NCI-H2171 treated with DMSO at 0.1 percent for 48 hours (cell line): ENCODE measurements at regions not wholly inside any gene's neighbourhood (a gene's known extent, or its start where the extent isn't known, plus 50 kb on each side); places are given as distances from the start of the nearest gene placed in this dataset.
A peak's percentile ranks its signal among the peaks of the same experiment; 100 is the strongest.
"Not testable (repeated sequence)": the region's sequence is repeated elsewhere in the genome, so short reads cannot be mapped to it uniquely, and the experiment has no call there.

Experiments used
- DNase-seq: peaks from one replicate; lab custom pipeline; 2025; lab: John Stamatoyannopoulos, UW

DNA sequence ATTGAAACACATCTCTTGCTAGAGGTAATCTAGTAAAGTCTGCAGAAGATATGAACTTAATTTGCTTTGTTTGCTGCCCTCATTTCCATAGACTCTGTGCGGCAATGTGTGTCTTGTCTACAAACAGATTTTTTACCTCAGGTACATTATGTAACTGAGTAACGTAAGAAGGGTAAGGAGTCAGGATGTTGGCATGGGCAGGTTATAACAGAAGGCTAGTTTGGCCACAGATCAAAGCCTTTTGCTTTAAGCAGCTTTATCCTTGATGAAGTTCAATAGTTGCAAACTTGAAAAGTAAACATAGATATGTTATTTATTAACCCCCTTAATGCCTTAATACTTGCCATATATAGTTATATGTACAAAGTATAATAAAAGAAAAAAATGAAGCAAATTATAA is 391.6 kb upstream of the FKBP1C start:
- no peak for DNase-seq

DNA sequence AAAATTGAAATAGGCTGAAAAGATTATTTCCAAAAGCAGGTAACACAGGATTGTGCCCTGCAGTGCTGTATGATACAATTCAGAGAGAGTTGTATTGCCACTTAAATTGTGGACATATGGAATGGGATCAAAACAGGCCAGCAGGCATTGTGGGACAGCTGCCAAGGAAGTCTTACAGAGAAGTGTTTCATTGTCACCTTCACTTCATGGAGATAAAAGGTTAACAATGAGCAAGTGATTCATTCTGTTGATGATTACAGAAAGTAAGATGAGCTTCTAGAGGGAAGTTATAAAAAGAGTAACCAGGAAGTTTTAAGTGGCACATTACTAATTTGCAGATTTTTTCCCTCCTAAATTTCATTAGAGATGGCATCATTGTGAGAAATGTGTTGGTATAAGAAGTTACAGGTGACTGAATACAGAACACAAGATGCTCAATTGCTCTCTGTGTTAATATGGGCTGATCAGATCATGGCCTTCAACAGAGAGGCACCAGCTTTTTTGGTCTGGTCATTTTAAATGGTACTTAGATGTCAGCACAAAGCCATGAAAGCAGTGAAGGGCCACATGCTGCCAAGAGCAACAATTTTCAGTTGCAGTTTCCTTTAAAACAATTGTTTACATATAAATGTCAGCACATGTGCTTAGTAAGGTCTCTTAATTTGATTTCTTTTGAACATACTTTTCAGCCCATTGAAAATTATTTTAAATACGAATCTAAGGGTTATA is 402.5 kb upstream of the FKBP1C start:
- DNase-seq, result no peak

DNA sequence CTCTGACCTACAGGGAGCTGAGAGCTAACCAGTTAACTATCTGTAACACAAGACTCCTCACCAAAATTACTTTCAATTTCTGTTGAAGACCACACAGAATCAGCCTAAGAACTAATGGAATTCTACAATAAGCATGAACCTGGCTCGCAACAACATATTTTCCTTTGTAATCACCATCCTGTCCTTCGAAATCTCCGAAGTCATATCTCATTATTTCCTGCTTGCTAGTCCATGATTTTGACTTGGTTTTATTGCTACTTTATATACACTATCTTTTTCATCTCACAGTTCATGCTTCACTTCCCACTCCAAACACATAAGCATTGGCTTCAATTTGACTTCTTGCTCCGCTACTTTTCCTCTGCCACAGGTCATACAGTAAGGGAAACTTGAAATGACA is 405.8 kb upstream of the FKBP1C start:
- DNase-seq, result no peak

DNA sequence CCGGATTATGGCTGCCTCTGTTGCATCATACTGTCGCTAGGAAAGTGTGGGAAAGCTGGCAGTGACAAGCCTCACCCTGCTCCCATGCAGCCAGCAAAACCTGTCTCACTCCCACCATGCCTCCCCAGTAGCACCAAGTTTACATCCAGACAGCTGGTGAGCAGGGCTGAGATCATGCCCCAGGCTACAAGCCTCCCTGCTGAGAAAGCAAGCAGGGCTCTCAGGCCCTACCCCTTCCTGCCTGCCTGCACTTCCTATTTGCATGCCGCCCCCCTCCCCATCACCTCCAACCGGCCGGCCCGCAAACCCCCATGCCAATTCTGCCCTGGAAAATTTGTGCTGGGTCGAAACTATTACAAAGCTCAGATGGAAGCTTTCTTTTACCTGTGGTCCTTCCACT is 408.2 kb upstream of the FKBP1C start:
- no peak for DNase-seq

DNA sequence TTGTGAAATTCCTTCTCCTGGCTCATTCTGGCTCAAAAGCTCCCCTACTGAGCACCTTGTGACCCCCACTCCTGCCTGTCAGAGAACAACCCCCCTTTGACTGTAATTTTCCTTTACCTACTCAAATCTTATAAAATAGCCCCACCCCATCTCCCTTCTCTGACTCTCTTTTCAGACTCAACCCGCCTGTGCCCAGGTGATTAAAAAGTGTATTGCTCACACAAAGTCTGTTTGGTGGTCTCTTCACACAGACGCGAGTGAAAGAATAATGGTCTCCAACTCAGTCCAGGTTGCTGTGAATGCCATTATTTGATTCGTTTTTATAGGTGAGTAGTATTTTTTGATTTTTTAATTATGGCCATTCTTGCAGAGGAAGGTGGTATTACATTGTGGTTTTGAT is 414.1 kb upstream of the FKBP1C start:
- no peak for DNase-seq

DNA sequence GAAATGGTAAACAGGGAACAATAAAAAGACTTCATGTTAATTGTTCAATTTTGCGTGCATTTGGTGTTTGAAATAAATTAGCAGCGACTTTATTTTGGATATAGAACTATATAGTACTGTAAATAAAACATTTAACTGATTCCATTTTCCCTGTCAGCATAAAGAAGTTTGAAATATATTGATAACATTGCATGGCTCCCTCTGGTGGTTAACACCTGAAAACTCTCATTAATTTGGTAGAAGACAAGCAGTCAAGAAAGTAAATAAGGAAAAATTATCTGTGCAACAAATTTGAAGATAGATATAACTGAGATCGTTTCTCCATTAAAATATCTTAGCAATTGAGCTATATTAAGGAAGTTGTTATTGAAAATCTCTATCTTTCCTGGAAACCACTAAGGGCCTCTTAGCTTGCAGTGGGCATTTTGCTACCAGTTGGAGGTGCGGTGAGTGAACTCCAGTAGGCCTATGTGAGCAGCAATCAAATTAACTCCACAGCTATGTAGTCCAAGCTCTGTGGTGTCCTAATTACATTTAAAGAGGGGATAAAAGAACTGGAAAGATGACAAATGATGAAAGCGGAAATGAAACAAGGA is 435.7 kb upstream of the FKBP1C start:
- DNase-seq, result peak; percentile 13

DNA sequence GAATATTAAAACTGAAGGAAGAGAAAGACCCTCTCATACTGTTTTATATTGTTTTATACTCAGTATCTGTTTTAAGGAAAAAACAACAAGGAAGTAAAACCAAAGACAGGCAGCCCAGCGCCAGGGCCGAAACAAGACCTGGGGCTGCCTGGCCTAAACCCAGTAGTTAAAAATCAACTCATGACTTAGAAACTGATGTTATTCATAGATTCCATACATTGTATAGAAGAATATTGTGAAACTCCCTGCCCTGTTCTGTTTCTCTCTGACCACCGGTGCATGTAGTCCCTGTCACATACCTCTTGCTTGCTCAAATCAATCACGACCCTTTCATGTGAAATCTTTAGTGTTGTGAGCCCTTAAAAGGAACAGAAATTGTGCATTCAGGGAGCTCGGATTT is 445.1 kb upstream of the FKBP1C start:
- DNase-seq, result not testable (repeated sequence)

DNA sequence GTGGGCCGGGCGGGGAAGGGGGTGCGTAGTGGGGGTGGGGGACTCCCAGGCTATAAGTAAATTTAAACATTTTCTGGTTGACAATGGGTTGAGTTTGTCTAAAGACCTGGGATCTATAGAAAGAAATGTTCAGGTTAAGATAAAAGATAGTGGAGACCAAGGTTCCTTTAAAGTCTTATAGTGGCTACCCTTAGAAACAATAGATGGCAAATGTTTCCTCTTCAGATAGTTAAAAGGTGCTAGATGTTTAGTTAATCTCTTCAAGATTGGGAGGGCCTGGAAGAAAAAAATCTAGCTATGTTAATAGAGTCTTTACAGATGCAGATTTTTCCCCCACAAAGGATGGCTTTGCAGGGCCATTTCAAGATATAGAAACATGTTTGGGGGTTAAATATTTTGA is 446.4 kb upstream of the FKBP1C start:
- no peak for DNase-seq

DNA sequence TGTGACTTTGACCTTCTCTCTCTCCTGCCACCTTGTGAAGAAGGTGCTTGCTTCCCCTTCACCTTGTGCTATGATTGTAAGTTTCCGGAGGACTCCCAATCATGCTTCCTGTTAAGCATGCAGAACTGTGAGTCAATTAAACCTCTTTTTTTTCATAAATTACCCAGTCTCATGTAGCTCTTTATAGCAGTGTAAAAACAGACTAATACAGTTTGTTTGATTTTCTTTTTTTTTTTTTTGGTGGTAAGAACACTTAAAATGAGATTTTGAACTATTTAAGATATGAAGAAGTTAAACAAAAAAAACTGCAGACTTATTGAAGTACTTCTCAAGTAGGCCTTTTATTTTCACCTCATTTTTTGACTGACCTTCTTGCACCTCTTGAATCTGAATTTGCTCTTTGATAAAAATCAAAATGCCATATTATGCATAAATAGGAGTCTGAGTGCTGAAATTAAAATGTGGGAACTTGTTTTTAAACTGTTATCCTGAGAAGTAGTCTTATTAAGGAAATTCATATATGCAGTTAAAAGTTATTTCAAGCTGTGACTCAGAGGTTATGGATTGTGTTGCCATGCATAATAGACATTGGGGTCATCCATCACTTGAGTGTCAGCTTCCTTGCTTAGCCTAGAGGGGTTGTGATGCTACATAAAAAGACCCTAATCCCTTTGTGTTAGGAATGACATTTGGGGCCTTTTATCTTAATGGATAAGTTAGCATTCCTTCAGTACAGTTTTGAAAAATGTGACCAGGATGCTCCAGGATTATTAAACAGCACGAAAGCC is 447.9 kb upstream of the FKBP1C start:
- no peak for DNase-seq

DNA sequence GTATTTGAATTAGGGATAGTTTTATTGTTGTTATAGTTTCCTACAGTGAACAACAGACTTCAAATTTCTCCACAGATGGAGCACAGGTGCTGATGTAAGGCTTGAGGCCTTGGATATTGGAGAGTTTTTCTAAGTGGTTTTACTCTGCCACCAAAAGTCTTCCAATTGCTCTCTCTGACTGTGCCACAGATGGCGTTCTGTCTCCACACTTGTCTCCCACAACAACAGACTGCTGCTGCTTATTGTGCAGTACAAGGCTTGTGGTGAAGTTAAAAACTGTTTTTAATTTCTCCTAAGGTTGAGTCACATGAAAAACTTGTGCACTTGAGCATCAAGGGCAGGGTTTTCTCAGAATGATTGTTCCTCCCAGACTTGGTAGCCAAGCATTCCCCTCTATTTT is 460.9 kb upstream of the KHDRBS2 start:
- DNase-seq, result no peak

DNA sequence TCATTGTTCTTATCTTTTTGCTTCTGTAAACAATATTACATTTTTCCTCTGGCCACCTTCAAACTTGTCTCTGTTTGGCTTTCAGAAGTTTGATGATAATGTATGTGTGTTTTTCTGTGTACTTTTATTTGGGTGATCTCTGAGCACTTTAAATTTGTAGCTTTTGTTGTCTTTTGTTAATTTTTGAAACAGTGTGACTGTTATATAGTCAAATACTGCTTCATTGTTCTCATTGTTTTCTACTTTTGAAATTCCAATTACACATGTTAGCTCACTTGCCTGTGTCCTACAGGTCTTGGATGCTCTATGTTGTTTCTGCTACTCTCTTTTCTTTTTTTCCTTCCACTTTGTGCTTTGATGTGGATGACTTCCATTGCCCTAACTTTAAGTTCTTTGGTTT is 460.1 kb upstream of the KHDRBS2 start:
- DNase-seq, result no peak

DNA sequence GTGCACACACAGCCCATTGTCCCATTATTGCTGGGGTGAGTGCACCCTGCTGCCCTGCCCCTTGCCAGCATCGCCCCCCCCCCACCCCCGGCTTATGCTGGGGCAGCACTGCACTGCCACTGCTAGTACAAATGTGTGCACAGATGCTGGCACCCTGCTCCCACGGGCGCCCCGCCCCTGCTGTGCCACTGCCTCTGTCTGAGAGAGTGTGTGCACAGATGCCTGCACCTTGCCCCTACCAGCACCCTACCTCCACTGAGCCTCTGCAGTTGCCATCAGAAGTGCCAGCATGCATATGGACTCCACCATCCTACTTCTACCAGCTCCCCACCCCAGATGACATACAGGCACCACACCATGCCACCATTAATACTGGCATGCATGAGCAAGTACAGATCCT is 454.6 kb upstream of the KHDRBS2 start:
- DNase-seq, result no peak

DNA sequence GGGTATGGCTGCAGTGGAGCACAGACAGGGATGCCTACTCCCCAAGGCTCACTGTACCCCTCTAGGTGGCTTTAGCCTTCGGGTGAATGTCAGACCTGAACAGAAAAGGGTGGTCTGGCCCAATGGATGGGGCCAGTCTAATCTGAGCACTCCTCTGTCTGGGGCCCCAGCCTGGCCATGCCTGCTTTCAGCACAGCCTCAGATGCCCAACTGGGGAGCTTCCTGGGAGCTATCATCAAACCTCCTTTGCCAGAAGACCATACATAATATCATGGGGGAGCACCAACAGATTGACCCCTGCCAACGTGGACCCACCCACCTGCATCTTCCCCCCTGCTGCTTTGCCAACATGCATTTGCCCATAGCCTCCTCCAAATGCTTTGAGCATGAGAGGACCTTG is 454.1 kb upstream of the KHDRBS2 start:
- no peak for DNase-seq

DNA sequence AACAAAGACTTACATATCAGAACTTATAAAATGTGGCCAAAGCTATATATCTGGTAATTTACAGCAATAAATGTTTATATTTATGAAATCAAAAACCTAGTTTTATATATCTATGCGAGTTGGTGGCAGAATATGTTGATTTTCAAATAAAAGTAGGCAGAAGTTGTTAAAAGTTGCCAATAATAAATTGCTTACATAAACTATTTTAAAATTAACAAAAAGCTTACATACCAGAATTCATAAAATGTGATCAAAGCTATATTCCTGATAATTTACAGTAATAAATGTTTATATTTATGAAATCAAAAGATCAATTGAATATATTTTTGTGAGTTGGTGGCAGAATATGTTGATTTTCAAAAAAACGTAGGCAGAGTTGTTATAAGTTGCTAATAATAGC is 451.8 kb upstream of the KHDRBS2 start:
- no peak for DNase-seq

DNA sequence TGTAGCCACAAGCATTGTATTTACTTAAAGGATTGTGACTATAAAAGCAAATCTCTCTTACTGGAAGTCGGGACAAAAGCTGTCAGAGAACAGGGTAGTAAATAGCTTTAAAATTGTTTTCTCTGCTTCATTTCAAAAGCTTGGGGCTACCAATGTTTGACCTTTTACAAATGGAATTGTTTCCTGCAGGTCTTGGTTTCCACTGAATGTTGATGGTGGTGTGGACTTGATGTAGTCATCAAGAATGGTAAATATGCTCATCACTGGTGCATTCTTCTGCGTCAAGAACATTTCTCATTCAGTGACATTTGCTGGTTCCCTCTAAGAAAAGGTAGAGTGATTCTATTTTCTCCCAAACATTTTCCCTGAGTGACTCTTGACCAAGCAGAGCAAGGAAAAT is 435.4 kb upstream of the KHDRBS2 start:
- DNase-seq, result no peak

DNA sequence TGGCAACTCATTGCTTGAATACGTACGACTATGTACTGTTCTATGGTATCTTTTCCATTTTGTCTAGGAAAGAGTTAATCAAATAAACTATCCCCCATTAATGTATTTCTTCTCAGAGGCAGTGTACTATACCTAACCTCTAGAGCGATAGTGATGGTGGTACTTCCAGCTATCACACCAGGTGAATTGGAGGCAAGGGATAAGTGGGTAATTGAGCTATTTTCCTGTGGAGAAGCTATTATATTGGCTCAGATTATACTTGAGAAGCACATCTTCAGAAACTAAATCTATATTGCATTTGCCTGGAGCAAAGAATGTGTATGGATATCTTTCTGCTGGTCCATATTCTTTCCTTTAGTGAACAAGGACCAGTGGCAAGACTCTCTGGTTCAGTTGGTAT is 430.7 kb upstream of the KHDRBS2 start:
- no peak for DNase-seq

DNA sequence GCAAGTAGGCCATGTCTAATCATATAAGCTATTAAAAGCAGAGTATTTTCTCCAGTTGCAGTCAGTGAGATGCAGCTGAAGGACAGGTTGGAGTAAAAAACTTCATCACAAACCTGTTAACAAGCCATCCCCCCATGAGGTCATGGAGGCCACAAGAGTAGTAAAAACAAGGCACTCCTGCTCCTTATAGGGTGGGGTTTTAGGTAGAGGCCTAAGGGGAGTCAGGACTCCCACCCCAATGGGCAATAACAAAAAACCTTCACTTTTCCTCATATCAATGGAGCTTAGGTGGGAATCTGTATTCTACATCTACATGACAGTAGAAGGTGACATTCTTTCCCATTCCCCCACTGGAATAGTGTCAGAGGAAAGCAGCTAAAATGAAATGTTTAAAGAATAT is 428.1 kb upstream of the KHDRBS2 start:
- no peak for DNase-seq

DNA sequence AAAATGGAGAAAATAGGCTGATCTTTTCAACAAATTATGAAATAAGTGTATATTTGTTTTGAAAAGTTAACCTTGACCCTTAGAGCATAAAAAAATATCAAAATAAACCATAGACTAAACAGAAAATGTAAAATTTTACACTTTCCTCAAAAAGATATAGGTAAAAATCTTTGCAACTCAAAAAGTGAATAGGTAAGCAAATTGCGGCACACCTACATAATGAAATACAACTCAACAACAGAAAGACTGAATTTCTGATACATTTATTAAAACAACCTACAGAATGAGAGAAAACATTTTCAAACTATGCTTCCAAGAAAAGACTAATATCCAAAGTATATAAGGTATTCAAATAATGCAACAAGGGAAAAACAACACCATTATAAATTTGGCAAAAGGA is 425.7 kb upstream of the KHDRBS2 start:
- no peak for DNase-seq

DNA sequence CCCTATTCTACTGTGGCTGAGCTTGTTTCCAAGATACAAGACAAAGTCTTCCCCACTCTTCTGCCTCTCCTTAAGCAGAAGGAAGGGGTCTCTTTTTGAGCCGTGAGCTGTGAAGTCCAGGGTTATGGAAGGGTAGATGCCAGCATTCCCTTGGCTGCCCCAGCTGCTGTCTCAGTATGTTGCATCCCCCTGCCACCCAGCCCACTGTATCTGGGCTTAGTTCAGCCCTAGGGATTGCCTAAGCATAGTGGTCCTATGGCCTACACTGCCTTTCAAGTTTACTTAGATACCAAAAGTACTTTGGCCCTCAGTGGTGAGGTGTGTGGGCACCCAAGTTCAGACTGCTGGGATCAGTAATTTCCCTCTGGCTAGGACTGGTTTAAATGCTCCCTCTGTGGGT is 421.9 kb upstream of the KHDRBS2 start:
- no peak for DNase-seq

DNA sequence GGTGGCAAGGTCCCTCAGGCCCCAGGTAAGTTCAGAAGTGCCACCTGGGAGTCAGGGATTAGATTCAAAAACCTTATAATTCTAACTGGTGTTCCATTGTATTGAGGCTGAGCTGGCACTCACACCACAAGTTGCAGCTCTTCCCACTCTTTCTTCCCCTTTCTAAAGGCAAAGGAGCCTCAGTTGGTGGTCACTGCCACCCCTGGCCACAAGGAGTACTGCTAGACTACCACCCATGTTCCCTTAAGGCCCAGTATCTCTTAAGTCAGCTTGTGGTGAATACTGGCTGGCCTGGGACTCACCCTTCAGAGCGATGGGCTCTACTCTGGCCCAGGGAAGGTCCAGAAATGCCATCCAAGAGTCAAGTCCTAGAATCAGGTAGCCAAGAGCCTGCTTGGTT is 421.1 kb upstream of the KHDRBS2 start:
- no peak for DNase-seq

DNA sequence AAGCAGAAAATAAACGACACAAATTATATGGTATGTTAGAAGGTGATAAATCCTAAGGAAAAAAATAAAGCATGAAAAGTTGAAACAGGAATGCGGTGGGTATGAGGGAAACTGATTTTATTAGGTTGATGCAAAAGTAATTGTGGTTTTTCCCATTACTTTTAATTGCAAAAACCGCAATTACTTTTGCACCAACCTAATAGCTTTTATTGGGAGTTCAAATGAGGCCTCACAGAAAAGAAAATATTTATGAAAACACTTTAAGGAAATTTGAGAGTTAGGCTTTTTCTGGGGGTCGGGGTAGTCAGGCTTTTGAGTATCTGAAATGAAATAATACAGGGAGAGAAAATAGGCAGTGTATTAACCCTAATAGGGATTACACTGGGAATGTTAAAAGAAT is 397.0 kb upstream of the KHDRBS2 start:
- DNase-seq, result no peak

DNA sequence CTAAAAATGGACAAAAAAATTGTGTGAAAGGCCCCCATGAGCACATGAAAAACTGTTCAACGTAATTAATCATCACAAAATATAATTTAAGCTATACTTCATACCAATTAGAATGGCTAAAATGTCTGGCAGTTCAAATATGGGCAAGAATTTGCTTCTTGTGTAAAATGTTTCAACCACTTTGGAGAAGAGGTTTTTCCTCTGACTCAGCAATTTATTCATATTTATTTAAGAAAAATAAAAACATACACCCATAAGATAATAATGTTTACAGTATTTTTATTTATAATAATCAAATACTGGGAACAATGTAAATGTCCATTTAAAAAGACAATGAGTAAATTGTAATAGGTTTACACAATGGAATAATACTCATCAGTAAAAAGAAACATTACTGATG is 395.1 kb upstream of the KHDRBS2 start:
- no peak for DNase-seq

DNA sequence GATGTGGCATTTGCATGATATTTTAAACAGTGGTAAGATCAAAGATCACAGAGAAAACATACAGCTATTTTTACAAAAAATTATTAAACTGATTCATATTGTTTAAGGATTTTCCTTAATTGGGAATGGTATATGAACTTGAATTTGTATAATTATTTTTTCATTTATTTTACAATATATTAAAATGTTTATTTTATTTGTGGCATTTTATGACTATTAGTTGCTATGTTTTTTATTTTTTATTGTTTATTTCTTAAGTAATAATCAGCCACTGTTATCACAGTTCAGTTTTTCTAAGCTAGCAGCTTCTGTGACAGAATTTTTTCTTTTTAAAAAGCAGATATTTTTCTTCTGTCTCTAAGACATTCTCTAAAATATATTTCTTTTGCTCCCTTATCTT is 387.0 kb upstream of the KHDRBS2 start:
- no peak for DNase-seq
